GM21723 (cell line): ENCODE measurements at regions not wholly inside any gene's neighbourhood (a gene's known extent, or its start where the extent isn't known, plus 50 kb on each side); places are given as distances from the start of the nearest gene placed in this dataset.

Experiments
- ATAC-seq: cut with Tn5 transposase; IDR thresholded peaks from one replicate; pipeline ENCODE4 v1.9.1; 2021; ENCODE audit warnings: mild to moderate bottlenecking, moderate library complexity; ENCODE audit not compliant: unreplicated experiment

DNA sequence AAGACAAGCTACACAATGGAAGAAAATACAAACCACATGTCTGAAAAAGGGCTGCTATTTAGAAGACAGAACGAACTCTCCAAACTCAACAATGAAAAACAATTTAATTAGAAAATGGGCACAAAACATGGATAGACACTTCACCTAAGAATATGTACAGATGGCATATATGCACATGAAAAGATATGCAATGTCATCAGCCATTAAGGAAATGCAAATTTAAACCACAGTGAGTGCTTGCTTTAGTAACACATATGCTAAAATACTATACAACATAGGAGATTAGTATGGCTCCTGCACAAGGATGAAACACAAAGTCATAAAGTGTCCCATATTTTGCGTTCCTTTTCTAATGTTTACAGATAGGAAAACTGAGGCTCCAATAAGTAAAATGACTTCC, 60.4 kb upstream of the FAM83B start:
- no peak for ATAC-seq

DNA sequence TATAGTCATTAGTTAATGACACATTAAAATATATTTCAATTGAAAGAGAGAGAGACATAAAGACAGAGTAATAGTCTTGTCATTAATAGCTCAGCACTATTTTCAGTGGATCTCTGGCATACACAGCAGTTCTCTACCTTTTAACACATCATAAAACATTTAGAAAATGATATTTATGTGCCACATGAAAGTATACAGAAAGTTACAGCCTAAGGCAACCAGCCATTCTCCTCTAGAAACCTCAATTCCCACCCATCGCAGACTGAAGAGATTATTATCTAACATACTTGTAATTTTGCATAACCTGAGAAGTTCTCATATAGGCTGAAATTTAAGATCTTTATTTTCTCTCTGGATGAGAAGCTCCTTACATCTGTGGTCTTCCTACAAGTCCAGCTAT, 58.7 kb upstream of the FAM83B start:
- no peak for ATAC-seq
